ENCODE measurements at regions not wholly inside any gene's neighbourhood (a gene's known extent, or its start where the extent isn't known, plus 50 kb on each side); places are given as distances from the start of the nearest gene placed in this dataset.

DNA sequence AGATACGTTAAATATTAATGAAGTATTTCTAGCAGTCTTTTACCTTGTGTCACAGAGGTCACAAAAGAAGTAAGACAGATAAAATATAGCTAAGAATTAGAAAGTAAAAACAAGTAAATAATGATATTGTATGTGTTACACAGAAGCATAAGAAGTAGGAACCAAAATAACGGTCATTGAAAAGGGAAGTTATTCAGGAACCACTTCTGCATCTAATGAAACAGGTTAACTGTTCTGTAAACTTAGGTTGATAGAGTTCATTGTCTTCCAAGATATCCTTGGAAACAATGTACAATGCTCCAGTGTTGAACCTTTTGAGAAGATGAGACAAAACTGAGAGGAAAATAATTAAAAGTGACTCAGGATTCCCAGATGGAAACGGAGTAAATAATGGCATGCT is 57.1 kb upstream of the CD302 start:
- Histone ChIP-seq H3F3A (ENCODE audit: low read depth) (no peaks in the 10 kb centered on the region), H3K9me3 (ENCODE audit: insufficient read depth, low read depth, low read length) (no peaks in the 10 kb centered on the region), H2AFZ (ENCODE audit: low read length) (no peak overlapping the region), H3K9ac (ENCODE audit: low read depth, low read length, poor library complexity, severe bottlenecking) (no peak overlapping the region), H3K9me2 (replicated peaks; ENCODE audit: low read depth, low read length) (no peaks in the 10 kb centered on the region), H4K20me1 (ENCODE audit: insufficient read depth, low read length, poor library complexity, severe bottlenecking) (no peaks in the 10 kb centered on the region), H3K27me3 (ENCODE audit: insufficient read depth, low read length, poor library complexity, severe bottlenecking) (no peaks in the 10 kb centered on the region), H3K4me2 (ENCODE audit: low read depth, low read length, poor library complexity, severe bottlenecking) (no peak overlapping the region), H3K36me3 (ENCODE audit: insufficient read depth, low read length) (no peaks in the 10 kb centered on the region), H3K4me3 (ENCODE audit: low read length, poor library complexity, severe bottlenecking) (no peak overlapping the region), H3K4me1 (ENCODE audit: insufficient read depth, low read length, poor library complexity, severe bottlenecking) (no peaks in the 10 kb centered on the region), H3K79me2 (ENCODE audit: insufficient read depth, low read length) (no peaks in the 10 kb centered on the region)
- TF ChIP-seq, protein P1, sequence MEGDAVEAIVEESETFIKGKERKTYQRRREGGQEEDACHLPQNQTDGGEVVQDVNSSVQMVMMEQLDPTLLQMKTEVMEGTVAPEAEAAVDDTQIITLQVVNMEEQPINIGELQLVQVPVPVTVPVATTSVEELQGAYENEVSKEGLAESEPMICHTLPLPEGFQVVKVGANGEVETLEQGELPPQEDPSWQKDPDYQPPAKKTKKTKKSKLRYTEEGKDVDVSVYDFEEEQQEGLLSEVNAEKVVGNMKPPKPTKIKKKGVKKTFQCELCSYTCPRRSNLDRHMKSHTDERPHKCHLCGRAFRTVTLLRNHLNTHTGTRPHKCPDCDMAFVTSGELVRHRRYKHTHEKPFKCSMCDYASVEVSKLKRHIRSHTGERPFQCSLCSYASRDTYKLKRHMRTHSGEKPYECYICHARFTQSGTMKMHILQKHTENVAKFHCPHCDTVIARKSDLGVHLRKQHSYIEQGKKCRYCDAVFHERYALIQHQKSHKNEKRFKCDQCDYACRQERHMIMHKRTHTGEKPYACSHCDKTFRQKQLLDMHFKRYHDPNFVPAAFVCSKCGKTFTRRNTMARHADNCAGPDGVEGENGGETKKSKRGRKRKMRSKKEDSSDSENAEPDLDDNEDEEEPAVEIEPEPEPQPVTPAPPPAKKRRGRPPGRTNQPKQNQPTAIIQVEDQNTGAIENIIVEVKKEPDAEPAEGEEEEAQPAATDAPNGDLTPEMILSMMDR (conservative IDR thresholded peaks at IDR 0.05; ENCODE audit: low read length) = no peak
- no peak for TF ChIP-seq EZH2phosphoT487 (IDR thresholded peaks at IDR 0.05; ENCODE audit: borderline replicate concordance)

DNA sequence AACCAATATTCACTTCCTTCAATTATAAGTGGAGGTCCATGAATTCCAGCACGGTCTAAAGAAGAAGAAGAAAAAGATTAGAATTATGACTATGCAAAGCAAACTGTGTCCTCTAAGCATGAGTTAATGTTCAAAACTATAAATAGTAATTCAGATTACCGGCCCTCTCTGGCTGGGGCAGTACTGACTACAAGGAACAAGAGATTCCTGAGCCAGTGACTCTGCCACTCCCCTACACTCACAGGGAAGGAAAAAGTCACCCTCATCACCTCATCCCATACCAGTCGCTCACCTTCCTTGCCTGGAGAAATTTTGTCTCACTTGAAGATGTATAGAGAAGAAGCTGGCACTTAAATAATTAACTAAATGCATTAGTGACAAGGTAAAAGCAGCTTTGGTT is 56.5 kb upstream of the CD302 start:
- no peaks in the 10 kb centered on the region for H3K4me1 ChIP-seq (ENCODE audit: insufficient read depth, low read length, poor library complexity, severe bottlenecking)
- H4K20me1 ChIP-seq (ENCODE audit: insufficient read depth, low read length, poor library complexity, severe bottlenecking) = no peaks in the 10 kb centered on the region
- H3K9me2 ChIP-seq (replicated peaks; ENCODE audit: low read depth, low read length) = no peaks in the 10 kb centered on the region
- no peak overlapping the region for H3K9ac ChIP-seq (ENCODE audit: low read depth, low read length, poor library complexity, severe bottlenecking)
- TF ChIP-seq, protein P1 (conservative IDR thresholded peaks at IDR 0.05; ENCODE audit: low read length) = no peak
- no peak for TF ChIP-seq EZH2phosphoT487 (IDR thresholded peaks at IDR 0.05; ENCODE audit: borderline replicate concordance)
- H3K4me2 ChIP-seq (ENCODE audit: low read depth, low read length, poor library complexity, severe bottlenecking) = no peak overlapping the region
- H3K79me2 ChIP-seq (ENCODE audit: insufficient read depth, low read length) = no peaks in the 10 kb centered on the region
- no peaks in the 10 kb centered on the region for H3K36me3 ChIP-seq (ENCODE audit: insufficient read depth, low read length)
- no peaks in the 10 kb centered on the region for H3K27me3 ChIP-seq (ENCODE audit: insufficient read depth, low read length, poor library complexity, severe bottlenecking)
- H3K9me3 ChIP-seq (ENCODE audit: insufficient read depth, low read depth, low read length) = no peaks in the 10 kb centered on the region
- no peaks in the 10 kb centered on the region for H3F3A ChIP-seq (ENCODE audit: low read depth)
- no peak overlapping the region for H3K4me3 ChIP-seq (ENCODE audit: low read length, poor library complexity, severe bottlenecking)
- no peak overlapping the region for H2AFZ ChIP-seq (ENCODE audit: low read length)

DNA sequence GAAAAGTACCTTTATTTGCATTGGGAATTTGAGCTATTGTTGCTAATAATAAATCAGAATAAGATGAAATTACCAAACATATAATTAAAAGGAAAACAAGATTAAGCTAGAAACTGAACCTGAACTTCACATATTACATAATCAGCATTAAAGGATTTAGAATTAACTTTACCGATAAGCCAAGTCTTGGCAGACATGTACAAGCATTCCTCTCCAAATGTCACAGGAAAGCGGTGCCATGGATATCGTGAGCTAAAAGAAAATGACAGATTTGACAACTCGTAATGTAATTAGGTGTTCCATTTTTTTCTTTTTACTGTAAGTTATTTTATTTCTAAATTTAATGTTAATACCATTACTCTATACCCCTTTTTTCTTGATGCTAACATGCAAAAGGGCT is 55.1 kb upstream of the CD302 start:
- Histone ChIP-seq H4K20me1 (ENCODE audit: insufficient read depth, low read length, poor library complexity, severe bottlenecking) (no peaks in the 10 kb centered on the region), H3K36me3 (ENCODE audit: insufficient read depth, low read length) (no peaks in the 10 kb centered on the region), H3F3A (ENCODE audit: low read depth) (no peaks in the 10 kb centered on the region), H3K9me2 (replicated peaks; ENCODE audit: low read depth, low read length) (no peaks in the 10 kb centered on the region), H3K9ac (ENCODE audit: low read depth, low read length, poor library complexity, severe bottlenecking) (no peak overlapping the region), H3K27me3 (ENCODE audit: insufficient read depth, low read length, poor library complexity, severe bottlenecking) (no peaks in the 10 kb centered on the region), H3K4me1 (ENCODE audit: insufficient read depth, low read length, poor library complexity, severe bottlenecking) (no peaks in the 10 kb centered on the region), H3K79me2 (ENCODE audit: insufficient read depth, low read length) (no peaks in the 10 kb centered on the region), H2AFZ (ENCODE audit: low read length) (no peak overlapping the region), H3K4me3 (ENCODE audit: low read length, poor library complexity, severe bottlenecking) (no peak overlapping the region), H3K4me2 (ENCODE audit: low read depth, low read length, poor library complexity, severe bottlenecking) (no peak overlapping the region), H3K9me3 (ENCODE audit: insufficient read depth, low read depth, low read length) (no peaks in the 10 kb centered on the region)
- TF ChIP-seq, protein P1 (conservative IDR thresholded peaks at IDR 0.05; ENCODE audit: low read length) = no peak

Data from Loucy (cell line).